CD4-positive, alpha-beta T cell treated with Interleukin-6 for 4 hours (primary cell): ENCODE measurements at regions not wholly inside any gene's neighbourhood (a gene's known extent, or its start where the extent isn't known, plus 50 kb on each side); places are given as distances from the start of the nearest gene placed in this dataset.
"Not testable (repeated sequence)": the region's sequence is repeated elsewhere in the genome, so short reads cannot be mapped to it uniquely, and the experiment has no call there.

ENCODE experiments used
- DNase-seq: peaks from one replicate; pipeline ENCODE4 v3.0.0-alpha.2; 2020; ENCODE audit warnings: mixed read lengths

- no peak for DNase-seq
Measured at GRCh38 chr13:44652962-44653660, 77.0 kb upstream of the TSC22D1 start.

GRCh38 chr13:44652168-44652567, 76.0 kb upstream of the TSC22D1 start:
- no peak for DNase-seq

GRCh38 chr13:44651724-44652123, 75.6 kb upstream of the TSC22D1 start:
- DNase-seq: no peak

GRCh38 chr13:44651209-44651608, 75.1 kb upstream of the TSC22D1 start:
- DNase-seq: no peak

- no peak for DNase-seq
Measured at GRCh38 chr13:44649834-44650233, 73.7 kb upstream of the TSC22D1 start.

GRCh38 chr13:44649104-44649428, 72.9 kb upstream of the TSC22D1 start:
- no peak for DNase-seq

- no peak for DNase-seq
Measured at GRCh38 chr13:44648392-44649103, 72.4 kb upstream of the TSC22D1 start.

GRCh38 chr13:44647560-44647959, 71.4 kb upstream of the TSC22D1 start:
- not testable (repeated sequence) for DNase-seq

GRCh38 chr13:44646044-44646443, 69.9 kb upstream of the TSC22D1 start:
- DNase-seq: no peak

- DNase-seq: no peak
Measured at GRCh38 chr13:44643256-44643655, 67.1 kb upstream of the TSC22D1 start.

GRCh38 chr13:44637581-44637980, 61.5 kb upstream of the TSC22D1 start:
- DNase-seq: no peak

GRCh38 chr13:44629465-44630183, 53.5 kb upstream of the TSC22D1 start:
- no peak for DNase-seq

GRCh38 chr13:44628826-44629225, 52.7 kb upstream of the TSC22D1 start:
- DNase-seq: not testable (repeated sequence)

- no peak for DNase-seq
Measured at GRCh38 chr13:44627441-44627840, 51.3 kb upstream of the TSC22D1 start.

- DNase-seq: no peak
Measured at GRCh38 chr13:44626176-44626575, 50.0 kb upstream of the TSC22D1 start.
